GM12865 (cell line): ENCODE measurements at regions not wholly inside any gene's neighbourhood (a gene's known extent, or its start where the extent isn't known, plus 50 kb on each side); places are given as distances from the start of the nearest gene placed in this dataset.

ENCODE experiments used
- DNase-seq: peaks from one replicate; pipeline ENCODE4 v3.0.0; 2010; ENCODE audit warnings: low read depth
- H3K4me3 ChIP-seq: 2 replicates; pipeline ENCODE4 v1.5.1; 2011; ENCODE audit warnings: mild to moderate bottlenecking, low read depth, low read length, control low read depth
- TF ChIP-seq, protein P1 (sequence below): IDR thresholded peaks from 2 replicates; pipeline ENCODE4 v1.5.1; 2011; ENCODE audit warnings: low read length, control low read depth, low read depth, inconsistent platforms; ENCODE audit not compliant: insufficient read depth; ENCODE audit errors: missing control alignments

GRCh38 chrX:150036641-150037040 lies 98.3 kb upstream of the EOLA2 start:
- no peak overlapping the region for H3K4me3 ChIP-seq
- DNase-seq: no peak
- TF ChIP-seq, protein P1, sequence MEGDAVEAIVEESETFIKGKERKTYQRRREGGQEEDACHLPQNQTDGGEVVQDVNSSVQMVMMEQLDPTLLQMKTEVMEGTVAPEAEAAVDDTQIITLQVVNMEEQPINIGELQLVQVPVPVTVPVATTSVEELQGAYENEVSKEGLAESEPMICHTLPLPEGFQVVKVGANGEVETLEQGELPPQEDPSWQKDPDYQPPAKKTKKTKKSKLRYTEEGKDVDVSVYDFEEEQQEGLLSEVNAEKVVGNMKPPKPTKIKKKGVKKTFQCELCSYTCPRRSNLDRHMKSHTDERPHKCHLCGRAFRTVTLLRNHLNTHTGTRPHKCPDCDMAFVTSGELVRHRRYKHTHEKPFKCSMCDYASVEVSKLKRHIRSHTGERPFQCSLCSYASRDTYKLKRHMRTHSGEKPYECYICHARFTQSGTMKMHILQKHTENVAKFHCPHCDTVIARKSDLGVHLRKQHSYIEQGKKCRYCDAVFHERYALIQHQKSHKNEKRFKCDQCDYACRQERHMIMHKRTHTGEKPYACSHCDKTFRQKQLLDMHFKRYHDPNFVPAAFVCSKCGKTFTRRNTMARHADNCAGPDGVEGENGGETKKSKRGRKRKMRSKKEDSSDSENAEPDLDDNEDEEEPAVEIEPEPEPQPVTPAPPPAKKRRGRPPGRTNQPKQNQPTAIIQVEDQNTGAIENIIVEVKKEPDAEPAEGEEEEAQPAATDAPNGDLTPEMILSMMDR: no peak

- no peak for DNase-seq
These were observed 98.8 kb upstream of the EOLA2 start for GRCh38 chrX:150037041-150037440.

DNA sequence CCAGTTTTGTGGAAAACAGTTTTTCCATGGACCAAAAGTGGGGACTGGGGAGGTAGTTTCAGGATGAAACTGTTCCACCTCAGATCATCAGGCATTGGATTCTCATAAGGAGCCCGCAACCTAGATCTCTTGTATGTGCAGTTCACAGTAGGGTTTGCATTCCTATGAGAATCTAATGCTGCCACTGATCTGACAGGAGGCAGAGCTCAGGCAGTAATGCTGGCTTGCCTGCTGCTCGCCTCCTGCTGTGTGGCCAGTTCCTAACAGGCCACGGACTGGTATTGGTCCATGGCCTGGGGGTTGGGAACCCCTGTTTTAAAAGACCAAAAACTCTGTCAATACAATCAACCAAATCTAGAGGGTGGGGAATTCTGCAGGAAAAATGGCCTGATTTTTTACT lies 100.0 kb upstream of the EOLA2 start:
- H3K4me3 ChIP-seq: no peak overlapping the region
- TF ChIP-seq, protein P1: no peak
- DNase-seq: no peak

More at GRCh38 chrX:150037041-150037440, 98.8 kb upstream of the EOLA2 start:
- no peak overlapping the region for H3K4me3 ChIP-seq
- TF ChIP-seq, protein P1: no peak

- H3K4me3 ChIP-seq: no peak overlapping the region
- no peak for DNase-seq
- TF ChIP-seq, protein P1: no peak
These were observed 100.8 kb upstream of the EOLA2 start for GRCh38 chrX:150038986-150039599.

DNA sequence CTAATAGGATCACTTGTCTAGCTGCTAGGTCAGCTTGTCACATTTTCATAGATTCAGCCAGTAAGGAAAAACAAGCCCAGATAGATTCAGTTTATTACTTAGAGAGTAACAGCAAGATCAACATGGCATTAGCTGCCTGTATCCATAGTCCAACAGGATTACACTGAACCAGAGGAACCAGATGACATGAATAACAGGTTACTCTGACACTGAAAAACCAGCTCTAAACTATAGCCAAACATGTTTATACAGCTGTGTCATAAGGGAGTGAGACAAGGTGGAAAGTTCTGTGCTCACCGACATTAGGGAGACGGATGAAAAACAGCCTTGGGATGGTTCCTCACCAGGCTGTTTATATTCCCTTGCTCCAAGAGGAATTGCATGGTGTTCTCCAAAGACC lies 102.9 kb upstream of the EOLA2 start:
- DNase-seq: no peak
- TF ChIP-seq, protein P1: no peak
- H3K4me3 ChIP-seq: no peak overlapping the region

DNA sequence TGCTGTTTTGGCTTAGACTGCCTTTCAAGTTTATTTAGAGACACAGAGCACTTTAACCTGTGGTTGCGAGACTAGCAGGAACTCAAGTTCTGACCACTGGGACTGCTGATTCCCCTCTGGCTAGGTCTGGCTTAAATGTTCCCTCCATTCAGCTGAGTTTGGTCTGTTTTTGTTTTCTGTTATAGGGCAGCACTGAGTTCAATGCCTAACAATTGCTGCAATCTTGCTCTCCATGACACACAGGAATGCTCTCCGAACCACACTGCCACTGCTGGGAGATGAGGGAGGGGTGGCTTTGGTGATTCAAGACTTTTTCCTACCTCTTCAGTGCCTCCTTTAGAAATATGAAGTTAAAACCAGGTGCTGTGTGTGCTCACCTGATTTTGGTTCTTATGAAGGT lies 106.3 kb upstream of the EOLA2 start:
- H3K4me3 ChIP-seq: no peak overlapping the region
- DNase-seq: no peak
- TF ChIP-seq, protein P1: no peak

GRCh38 chrX:150047818-150048217 lies 109.5 kb upstream of the EOLA2 start:
- H3K4me3 ChIP-seq: no peak overlapping the region
- TF ChIP-seq, protein P1: no peak
- no peak for DNase-seq
